Right renal pelvis (tissue), 4 donors: ENCODE measurements at regions not wholly inside any gene's neighbourhood (a gene's known extent, or its start where the extent isn't known, plus 50 kb on each side); places are given as distances from the start of the nearest gene placed in this dataset.
"Not testable (repeated sequence)": the region's sequence is repeated elsewhere in the genome, so short reads cannot be mapped to it uniquely, and the experiment has no call there.

Source experiments
- DNase-seq, 4 donors: peaks; one replicate each; pipeline ENCODE4 v3.0.0-alpha.2; 2013; ENCODE audit warnings: low read depth in 4 of 4, low spot score in 3 of 4, missing footprints in 1 of 4

- DNase-seq = no peak
These were observed 386.0 kb downstream of the HGF start for GRCh38 chr7:81383846-81384245.

- not testable (repeated sequence) for DNase-seq
These were observed 395.2 kb downstream of the HGF start for GRCh38 chr7:81374641-81375040.

- no peak for DNase-seq
These were observed 399.0 kb downstream of the HGF start for GRCh38 chr7:81370822-81371221.

- DNase-seq = no peak
These were observed 402.4 kb downstream of the HGF start for GRCh38 chr7:81367326-81367931.

GRCh38 chr7:81366546-81366945, 403.3 kb downstream of the HGF start:
- no peak for DNase-seq

GRCh38 chr7:81361769-81362312, 408.0 kb downstream of the HGF start:
- DNase-seq = no peak

GRCh38 chr7:81355911-81356310, 413.9 kb downstream of the HGF start:
- no peak for DNase-seq

- no peak for DNase-seq
These were observed 420.8 kb downstream of the HGF start for GRCh38 chr7:81349044-81349443.

GRCh38 chr7:81339946-81340345, 421.1 kb upstream of the SEMA3C start:
- DNase-seq = no peak

GRCh38 chr7:81333536-81333935, 414.7 kb upstream of the SEMA3C start:
- DNase-seq = no peak

- DNase-seq = no peak
These were observed 414.2 kb upstream of the SEMA3C start for GRCh38 chr7:81333004-81333403.

- DNase-seq = no peak
These were observed 412.5 kb upstream of the SEMA3C start for GRCh38 chr7:81331061-81332018.

- DNase-seq = no peak
These were observed 411.3 kb upstream of the SEMA3C start for GRCh38 chr7:81330108-81330507.

- DNase-seq = no peak
These were observed 408.8 kb upstream of the SEMA3C start for GRCh38 chr7:81327468-81328266.

GRCh38 chr7:81321949-81322348, 403.1 kb upstream of the SEMA3C start:
- DNase-seq = no peak

- DNase-seq = no peak
These were observed 398.9 kb upstream of the SEMA3C start for GRCh38 chr7:81317741-81318140.

- DNase-seq = no peak
These were observed 389.9 kb upstream of the SEMA3C start for GRCh38 chr7:81308643-81309322.

- no peak for DNase-seq
These were observed 383.0 kb upstream of the SEMA3C start for GRCh38 chr7:81301815-81302214.

GRCh38 chr7:81300753-81301152, 381.9 kb upstream of the SEMA3C start:
- DNase-seq = no peak

GRCh38 chr7:81299711-81300110, 380.9 kb upstream of the SEMA3C start:
- no peak for DNase-seq
